WI38 (cell line): ENCODE measurements at regions not wholly inside any gene's neighbourhood (a gene's known extent, or its start where the extent isn't known, plus 50 kb on each side); places are given as distances from the start of the nearest gene placed in this dataset.

Source experiments
- H3K4me3 ChIP-seq: 2 replicates; pipeline ENCODE4 v1.5.1; 2011; ENCODE audit warnings: low read depth, mild to moderate bottlenecking, control low read depth, low read length
- TF ChIP-seq, protein P1 (sequence below): IDR thresholded peaks from 2 replicates; pipeline ENCODE4 v1.5.1; 2012; ENCODE audit warnings: low read depth, mild to moderate bottlenecking, control low read depth, low read length

DNA sequence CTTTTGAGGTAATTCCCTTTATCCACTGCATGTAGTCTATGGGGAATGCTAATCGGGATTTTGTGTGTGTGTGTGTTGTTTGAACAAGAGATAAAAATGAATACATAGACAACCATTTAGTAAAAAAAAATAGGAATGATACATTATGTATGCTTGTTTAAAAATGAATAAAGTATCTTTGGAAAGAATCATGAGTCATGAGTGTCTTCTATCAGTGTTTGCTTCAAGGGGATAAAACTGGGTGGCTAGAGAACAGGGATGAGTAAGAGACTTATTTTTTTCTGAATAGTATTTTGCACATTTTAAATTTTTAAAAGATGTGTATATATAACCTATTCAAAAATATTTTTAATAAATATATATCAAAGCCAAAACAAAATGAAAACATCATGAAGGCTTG lies 839.4 kb upstream of the ADGRL4 start:
- TF ChIP-seq, protein P1, sequence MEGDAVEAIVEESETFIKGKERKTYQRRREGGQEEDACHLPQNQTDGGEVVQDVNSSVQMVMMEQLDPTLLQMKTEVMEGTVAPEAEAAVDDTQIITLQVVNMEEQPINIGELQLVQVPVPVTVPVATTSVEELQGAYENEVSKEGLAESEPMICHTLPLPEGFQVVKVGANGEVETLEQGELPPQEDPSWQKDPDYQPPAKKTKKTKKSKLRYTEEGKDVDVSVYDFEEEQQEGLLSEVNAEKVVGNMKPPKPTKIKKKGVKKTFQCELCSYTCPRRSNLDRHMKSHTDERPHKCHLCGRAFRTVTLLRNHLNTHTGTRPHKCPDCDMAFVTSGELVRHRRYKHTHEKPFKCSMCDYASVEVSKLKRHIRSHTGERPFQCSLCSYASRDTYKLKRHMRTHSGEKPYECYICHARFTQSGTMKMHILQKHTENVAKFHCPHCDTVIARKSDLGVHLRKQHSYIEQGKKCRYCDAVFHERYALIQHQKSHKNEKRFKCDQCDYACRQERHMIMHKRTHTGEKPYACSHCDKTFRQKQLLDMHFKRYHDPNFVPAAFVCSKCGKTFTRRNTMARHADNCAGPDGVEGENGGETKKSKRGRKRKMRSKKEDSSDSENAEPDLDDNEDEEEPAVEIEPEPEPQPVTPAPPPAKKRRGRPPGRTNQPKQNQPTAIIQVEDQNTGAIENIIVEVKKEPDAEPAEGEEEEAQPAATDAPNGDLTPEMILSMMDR, result no peak
- H3K4me3 ChIP-seq, result no peak overlapping the region

- TF ChIP-seq, protein P1, result no peak
- H3K4me3 ChIP-seq, result no peak overlapping the region
Observed at GRCh38 chr1:79842811-79843210, 836.3 kb upstream of the ADGRL4 start.

- TF ChIP-seq, protein P1, result no peak
Observed at GRCh38 chr1:79839882-79840281, 833.4 kb upstream of the ADGRL4 start.

GRCh38 chr1:79827446-79827845 lies 820.9 kb upstream of the ADGRL4 start:
- no peak overlapping the region for H3K4me3 ChIP-seq
- TF ChIP-seq, protein P1, result no peak

More at GRCh38 chr1:79839882-79840281, 833.4 kb upstream of the ADGRL4 start:
- no peak overlapping the region for H3K4me3 ChIP-seq

DNA sequence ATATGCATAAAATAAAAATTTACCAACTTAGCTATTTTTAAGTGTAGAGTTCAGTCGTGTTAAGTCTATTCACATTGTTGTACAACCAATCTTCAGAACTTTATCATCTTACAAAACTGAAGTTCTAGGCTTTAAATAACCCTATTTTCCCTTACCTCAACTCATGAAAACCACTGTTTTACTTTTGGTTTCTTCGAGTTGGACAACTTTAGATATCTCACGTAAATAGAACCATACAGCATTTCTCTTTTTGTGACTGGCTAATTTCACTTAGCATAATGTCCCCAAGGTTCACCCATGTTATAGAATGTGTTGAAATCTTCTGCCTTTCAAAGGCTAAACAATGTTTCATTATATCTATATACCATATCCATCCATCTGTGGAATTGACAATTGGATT lies 819.0 kb upstream of the ADGRL4 start:
- TF ChIP-seq, protein P1, result no peak
- H3K4me3 ChIP-seq, result no peak overlapping the region

DNA sequence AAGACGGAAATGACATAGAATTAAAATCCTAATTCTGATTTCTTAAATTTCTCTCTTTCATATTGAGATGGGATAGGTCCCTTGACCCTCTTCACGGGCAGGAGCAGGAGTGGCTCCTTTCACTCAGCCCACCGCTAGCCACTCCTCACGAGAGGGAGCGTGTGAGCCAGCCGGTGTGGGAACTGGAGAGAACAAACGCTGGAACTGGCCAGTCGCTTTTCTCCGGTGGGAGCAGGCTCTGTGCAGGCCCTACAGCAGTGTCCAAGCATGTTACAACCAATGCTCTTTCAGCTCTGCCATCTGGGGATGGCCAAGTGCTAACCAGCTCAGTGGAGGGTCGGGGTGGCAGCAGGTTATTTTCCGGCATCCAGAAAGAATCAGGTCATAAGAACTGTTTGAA lies 815.5 kb upstream of the ADGRL4 start:
- TF ChIP-seq, protein P1, result no peak
- H3K4me3 ChIP-seq, result no peak overlapping the region

DNA sequence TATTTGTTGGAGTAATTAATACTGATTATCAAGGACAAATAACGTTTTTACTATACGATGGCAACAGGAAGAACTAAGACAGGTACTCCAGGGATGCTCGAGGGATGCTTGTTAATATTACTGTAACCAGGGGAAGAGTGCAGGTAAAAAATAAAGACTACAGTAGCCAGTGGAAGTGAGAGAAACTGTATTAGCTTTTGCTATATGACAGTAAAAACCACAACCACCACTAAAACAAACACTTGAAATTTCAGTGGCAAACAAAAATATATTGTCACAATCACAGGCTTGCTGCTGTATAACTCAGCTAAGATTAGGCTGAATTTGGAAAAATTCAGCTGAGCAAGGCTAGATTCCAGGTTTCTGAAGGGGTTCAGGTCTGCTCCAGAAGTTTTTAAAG lies 812.6 kb upstream of the ADGRL4 start:
- TF ChIP-seq, protein P1, result no peak
- no peak overlapping the region for H3K4me3 ChIP-seq
